Kidney epithelial cell (primary cell): ENCODE measurements at regions not wholly inside any gene's neighbourhood (a gene's known extent, or its start where the extent isn't known, plus 50 kb on each side); places are given as distances from the start of the nearest gene placed in this dataset.

Experiments used
- DNase-seq: peaks from one replicate; pipeline ENCODE4 v3.0.0-alpha.2; 2010; ENCODE audit warnings: low read depth
- H3K27me3 ChIP-seq: 2 replicates; pipeline ENCODE4 v1.6.0; 2011; ENCODE audit warnings: low read length; ENCODE audit not compliant: control insufficient read depth, insufficient read depth
- H3K36me3 ChIP-seq: 2 replicates; pipeline ENCODE4 v1.5.1; 2011; ENCODE audit warnings: low read length; ENCODE audit not compliant: control insufficient read depth, insufficient read depth
- H3K4me3 ChIP-seq: 2 replicates; pipeline ENCODE4 v1.5.1; 2011; ENCODE audit warnings: low read depth, mild to moderate bottlenecking, control low read depth, low read length
- CTCF ChIP-seq: IDR thresholded peaks from 2 replicates; pipeline ENCODE4 v1.5.1; 2011; ENCODE audit warnings: mild to moderate bottlenecking, moderate library complexity, low read length, control low read depth, inconsistent platforms; ENCODE audit not compliant: insufficient read depth, poor library complexity, severe bottlenecking

GRCh38 chr14:42742084-42742483, 1135.4 kb downstream of the LRFN5 start:
- Histone ChIP-seq H3K36me3 (no peaks in the 10 kb centered on the region), H3K27me3 (no peaks in the 10 kb centered on the region), H3K4me3 (no peak overlapping the region)
- TF ChIP-seq CTCF: no peak
- DNase-seq: no peak

GRCh38 chr14:42736408-42736807, 1129.7 kb downstream of the LRFN5 start:
- no peaks in the 10 kb centered on the region for H3K36me3 ChIP-seq
- no peaks in the 10 kb centered on the region for H3K27me3 ChIP-seq
- no peak for TF ChIP-seq CTCF
- no peak overlapping the region for H3K4me3 ChIP-seq
- DNase-seq: no peak

GRCh38 chr14:42734041-42734440, 1127.4 kb downstream of the LRFN5 start:
- H3K36me3 ChIP-seq: no peaks in the 10 kb centered on the region

GRCh38 chr14:42732005-42732404, 1125.3 kb downstream of the LRFN5 start:
- no peak overlapping the region for H3K4me3 ChIP-seq
- DNase-seq: no peak
- TF ChIP-seq CTCF: no peak
- H3K36me3 ChIP-seq: no peaks in the 10 kb centered on the region
- H3K27me3 ChIP-seq: no peaks in the 10 kb centered on the region

More at GRCh38 chr14:42734041-42734440, 1127.4 kb downstream of the LRFN5 start:
- H3K27me3 ChIP-seq: no peaks in the 10 kb centered on the region
- H3K4me3 ChIP-seq: no peak overlapping the region
- DNase-seq: no peak
- TF ChIP-seq CTCF: no peak

- no peak for DNase-seq
- no peak for TF ChIP-seq CTCF
- H3K4me3 ChIP-seq: no peak overlapping the region
- H3K36me3 ChIP-seq: no peaks in the 10 kb centered on the region
- no peaks in the 10 kb centered on the region for H3K27me3 ChIP-seq
Observed at GRCh38 chr14:42731480-42731879, 1124.8 kb downstream of the LRFN5 start.

- no peak for TF ChIP-seq CTCF
- no peaks in the 10 kb centered on the region for H3K27me3 ChIP-seq
- no peak for DNase-seq
- H3K4me3 ChIP-seq: no peak overlapping the region
- H3K36me3 ChIP-seq: no peaks in the 10 kb centered on the region
Observed at GRCh38 chr14:42729681-42730080, 1123.0 kb downstream of the LRFN5 start.
